MG63 (cell line): ENCODE measurements at regions not wholly inside any gene's neighbourhood (a gene's known extent, or its start where the extent isn't known, plus 50 kb on each side); places are given as distances from the start of the nearest gene placed in this dataset.
"Not testable (repeated sequence)": the region's sequence is repeated elsewhere in the genome, so short reads cannot be mapped to it uniquely, and the experiment has no call there.

Experiments used
- DNase-seq: peaks from one replicate; pipeline ENCODE4 v3.0.0-alpha.2; 2020
- H3K27me3 ChIP-seq: fragments of 250-450 bp; sonication (Bioruptor Pico); 2 replicates; pipeline ENCODE4 v1.5.1; 2020; ENCODE audit warnings: mild to moderate bottlenecking, moderate library complexity
- H3K36me3 ChIP-seq: fragments of 250-450 bp; sonication (Bioruptor Pico); 2 replicates; pipeline ENCODE4 v1.5.1; 2020; ENCODE audit warnings: mild to moderate bottlenecking, moderate library complexity
- H3K4me3 ChIP-seq: fragments of 250-450 bp; sonication (Bioruptor Pico); 2 replicates; pipeline ENCODE4 v1.5.1; 2020; ENCODE audit warnings: mild to moderate bottlenecking, moderate library complexity
- H3K9me3 ChIP-seq: fragments of 250-450 bp; sonication (Bioruptor Pico); 2 replicates; pipeline ENCODE4 v1.5.1; 2020; ENCODE audit warnings: mild to moderate bottlenecking, moderate library complexity

DNA sequence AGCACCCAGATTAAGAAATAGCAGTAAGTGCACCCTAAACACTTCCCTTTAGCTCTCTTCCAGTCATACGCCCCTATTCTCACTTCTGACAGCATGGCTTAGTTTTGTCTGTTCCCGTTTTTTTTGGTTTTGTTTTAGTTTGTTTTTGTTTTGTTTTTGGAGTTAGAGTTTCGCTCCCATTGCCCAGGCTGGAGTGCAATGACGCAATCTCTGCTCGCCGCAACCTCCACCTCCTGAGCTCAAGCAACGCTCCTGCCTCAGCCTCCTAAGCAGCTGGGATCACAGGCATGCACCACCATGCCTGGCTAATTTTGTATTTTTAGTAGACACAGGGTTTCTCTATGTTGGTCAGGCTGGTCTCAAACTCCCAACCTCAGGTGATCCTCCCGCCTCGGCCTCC lies 2067.7 kb downstream of the SUCLG1 start:
- H3K36me3 ChIP-seq = no peaks in the 10 kb centered on the region
- DNase-seq = no peak
- no peaks in the 10 kb centered on the region for H3K27me3 ChIP-seq
- H3K9me3 ChIP-seq = no peaks in the 10 kb centered on the region
- no peak overlapping the region for H3K4me3 ChIP-seq

GRCh38 chr2:82355622-82356021 lies 2051.1 kb upstream of the LRRTM1 start:
- no peak for DNase-seq
- no peak overlapping the region for H3K4me3 ChIP-seq
- no peaks in the 10 kb centered on the region for H3K36me3 ChIP-seq
- H3K27me3 ChIP-seq = no peaks in the 10 kb centered on the region
- H3K9me3 ChIP-seq = no peaks in the 10 kb centered on the region

GRCh38 chr2:82345910-82346309 lies 2041.4 kb upstream of the LRRTM1 start:
- DNase-seq = no peak
- Histone ChIP-seq H3K9me3 (no peaks in the 10 kb centered on the region), H3K27me3 (no peaks in the 10 kb centered on the region), H3K36me3 (no peaks in the 10 kb centered on the region), H3K4me3 (no peak overlapping the region)

- no peaks in the 10 kb centered on the region for H3K27me3 ChIP-seq
- DNase-seq = no peak
- no peaks in the 10 kb centered on the region for H3K9me3 ChIP-seq
- no peak overlapping the region for H3K4me3 ChIP-seq
- no peaks in the 10 kb centered on the region for H3K36me3 ChIP-seq
These were observed 2040.1 kb upstream of the LRRTM1 start for GRCh38 chr2:82344670-82345069.

- DNase-seq = no peak
- Histone ChIP-seq H3K27me3 (no peaks in the 10 kb centered on the region), H3K4me3 (no peak overlapping the region), H3K9me3 (no peaks in the 10 kb centered on the region), H3K36me3 (no peaks in the 10 kb centered on the region)
These were observed 2037.8 kb upstream of the LRRTM1 start for GRCh38 chr2:82342356-82342755.

- no peaks in the 10 kb centered on the region for H3K36me3 ChIP-seq
- no peaks in the 10 kb centered on the region for H3K9me3 ChIP-seq
- H3K4me3 ChIP-seq = no peak overlapping the region
- no peak for DNase-seq
- H3K27me3 ChIP-seq = no peaks in the 10 kb centered on the region
These were observed 2036.1 kb upstream of the LRRTM1 start for GRCh38 chr2:82340578-82341053.

DNA sequence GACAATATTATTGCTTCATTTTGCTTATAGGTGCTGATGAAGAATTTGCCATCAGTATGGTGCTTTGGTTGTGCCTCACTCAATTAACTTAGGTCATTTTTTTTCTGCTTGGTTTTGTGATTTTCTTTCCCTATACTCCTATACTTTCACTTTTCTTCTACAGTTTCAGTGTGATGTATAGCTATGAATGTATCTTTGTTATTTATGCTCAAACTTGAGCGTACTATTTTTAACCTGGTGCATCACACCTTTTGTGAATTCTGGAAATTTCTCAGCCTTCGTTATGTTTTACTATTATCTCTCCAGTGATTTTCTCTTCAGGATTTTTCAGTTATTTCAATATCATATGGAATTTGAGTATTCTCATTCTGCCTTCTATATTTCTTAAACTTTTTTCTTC lies 2035.3 kb upstream of the LRRTM1 start:
- Histone ChIP-seq H3K36me3 (no peaks in the 10 kb centered on the region), H3K9me3 (no peaks in the 10 kb centered on the region), H3K27me3 (no peaks in the 10 kb centered on the region), H3K4me3 (no peak overlapping the region)
- no peak for DNase-seq

DNA sequence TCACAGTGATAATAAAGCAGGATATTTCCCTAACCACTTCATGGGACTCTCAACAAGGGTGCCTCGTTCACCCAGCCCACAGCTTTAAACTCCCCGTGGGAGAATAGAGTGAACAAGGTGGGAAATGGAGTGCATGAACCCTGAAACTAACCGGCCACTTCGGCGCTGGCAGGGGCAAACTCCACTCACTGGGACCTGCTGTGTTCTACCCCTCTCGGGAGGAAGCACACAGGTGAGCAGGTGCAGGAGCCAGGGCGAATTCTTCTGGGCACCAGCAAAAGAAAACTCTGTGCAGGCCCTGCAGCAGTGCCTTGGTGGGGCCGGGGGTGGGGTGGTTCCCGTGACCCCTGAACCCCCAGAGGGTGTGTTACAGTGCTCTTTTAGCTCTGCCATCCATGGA lies 2029.1 kb upstream of the LRRTM1 start:
- Histone ChIP-seq H3K27me3 (no peaks in the 10 kb centered on the region), H3K9me3 (no peaks in the 10 kb centered on the region), H3K4me3 (no peak overlapping the region), H3K36me3 (no peaks in the 10 kb centered on the region)
- no peak for DNase-seq

- H3K4me3 ChIP-seq = no peak overlapping the region
- no peaks in the 10 kb centered on the region for H3K36me3 ChIP-seq
- no peaks in the 10 kb centered on the region for H3K9me3 ChIP-seq
- no peak for DNase-seq
- no peaks in the 10 kb centered on the region for H3K27me3 ChIP-seq
These were observed 2025.6 kb upstream of the LRRTM1 start for GRCh38 chr2:82330155-82330554.

- H3K9me3 ChIP-seq, H3K27me3 ChIP-seq, DNase-seq, H3K36me3 ChIP-seq, H3K4me3 ChIP-seq: not testable (repeated sequence)
These were observed 2021.7 kb upstream of the LRRTM1 start for GRCh38 chr2:82326180-82326767.

- no peaks in the 10 kb centered on the region for H3K9me3 ChIP-seq
- DNase-seq = no peak
- no peaks in the 10 kb centered on the region for H3K27me3 ChIP-seq
- no peak overlapping the region for H3K4me3 ChIP-seq
- no peaks in the 10 kb centered on the region for H3K36me3 ChIP-seq
These were observed 2015.7 kb upstream of the LRRTM1 start for GRCh38 chr2:82320296-82320695.

- no peak for DNase-seq
- no peaks in the 10 kb centered on the region for H3K9me3 ChIP-seq
- H3K4me3 ChIP-seq = no peak overlapping the region
- H3K27me3 ChIP-seq = no peaks in the 10 kb centered on the region
- H3K36me3 ChIP-seq = no peaks in the 10 kb centered on the region
These were observed 2012.5 kb upstream of the LRRTM1 start for GRCh38 chr2:82317012-82317411.

DNA sequence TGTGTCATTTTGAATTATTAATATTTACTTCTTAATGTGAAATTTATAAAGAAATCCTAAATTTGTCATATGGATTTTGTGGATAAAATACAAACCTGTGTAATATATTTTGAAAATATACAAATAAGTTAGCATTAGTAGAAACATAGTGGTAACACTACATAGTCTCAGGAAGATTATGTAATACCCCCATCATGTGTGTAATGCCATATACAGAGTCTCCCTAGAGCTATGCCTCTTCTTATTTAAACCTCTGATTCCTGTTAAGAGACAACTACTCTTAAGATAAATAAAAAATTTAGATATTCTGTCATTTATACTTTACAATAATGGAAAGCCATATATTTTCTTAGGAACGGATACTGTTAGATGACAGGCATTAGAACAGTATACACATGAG lies 2012.0 kb upstream of the LRRTM1 start:
- no peak for DNase-seq
- H3K27me3 ChIP-seq = no peaks in the 10 kb centered on the region
- no peak overlapping the region for H3K4me3 ChIP-seq
- no peaks in the 10 kb centered on the region for H3K9me3 ChIP-seq
- H3K36me3 ChIP-seq = no peaks in the 10 kb centered on the region

DNA sequence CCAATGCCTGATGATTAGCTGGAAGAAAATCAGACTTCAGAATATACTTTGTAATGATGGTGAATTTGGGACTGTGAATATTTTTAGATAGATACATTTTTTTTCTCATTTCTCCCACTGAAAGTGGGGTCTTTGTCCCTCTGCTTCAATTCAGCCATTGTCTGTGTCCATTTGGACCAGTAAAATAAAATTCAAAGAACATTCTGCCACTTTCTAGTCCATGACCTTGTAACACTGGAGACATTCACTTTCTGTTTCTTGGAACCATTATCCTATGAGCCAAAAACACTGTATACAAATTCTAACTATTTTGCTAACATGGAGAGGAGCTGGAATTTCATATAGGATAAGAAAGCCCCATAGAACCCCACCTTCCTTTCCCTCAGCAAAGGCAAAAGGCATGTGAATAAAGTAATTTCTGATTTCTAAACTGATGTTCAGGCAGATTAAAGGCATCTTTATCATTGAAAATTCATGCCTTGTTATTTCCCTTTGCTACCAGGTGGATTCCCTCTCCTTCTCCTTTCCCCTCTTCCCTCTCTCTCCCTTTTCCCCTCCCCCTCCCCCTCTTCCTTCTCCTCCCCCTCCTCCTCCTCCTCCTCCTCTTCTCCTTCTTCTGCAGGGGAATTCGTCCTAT lies 2010.4 kb upstream of the LRRTM1 start:
- DNase-seq = no peak
- no peak overlapping the region for H3K4me3 ChIP-seq
- H3K36me3 ChIP-seq = no peaks in the 10 kb centered on the region
- H3K27me3 ChIP-seq = no peaks in the 10 kb centered on the region
- H3K9me3 ChIP-seq = no peaks in the 10 kb centered on the region

GRCh38 chr2:82307511-82307910 lies 2003.0 kb upstream of the LRRTM1 start:
- no peaks in the 10 kb centered on the region for H3K9me3 ChIP-seq
- no peaks in the 10 kb centered on the region for H3K36me3 ChIP-seq
- DNase-seq = no peak
- H3K4me3 ChIP-seq = no peak overlapping the region
- no peaks in the 10 kb centered on the region for H3K27me3 ChIP-seq

DNA sequence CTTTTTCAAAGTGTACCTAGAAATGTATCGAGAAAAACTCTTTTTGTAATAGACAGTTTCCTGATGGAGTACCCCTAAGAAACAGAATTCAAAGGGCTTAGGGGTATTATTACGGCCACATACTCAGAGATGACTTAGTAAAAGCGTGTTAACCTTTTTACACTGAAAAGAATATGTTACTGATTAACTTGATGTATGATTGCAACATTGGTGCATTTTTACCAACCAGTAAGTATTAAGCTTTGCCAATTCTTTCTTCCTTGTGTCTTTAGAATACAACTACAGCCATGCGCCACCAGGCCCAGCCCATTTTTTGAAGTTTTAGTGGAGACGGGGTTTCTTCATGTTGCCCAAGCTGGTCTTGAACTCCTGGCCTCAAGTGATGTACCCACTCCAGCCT lies 1997.0 kb upstream of the LRRTM1 start:
- no peaks in the 10 kb centered on the region for H3K9me3 ChIP-seq
- no peaks in the 10 kb centered on the region for H3K27me3 ChIP-seq
- no peak for DNase-seq
- no peaks in the 10 kb centered on the region for H3K36me3 ChIP-seq
- H3K4me3 ChIP-seq = no peak overlapping the region

DNA sequence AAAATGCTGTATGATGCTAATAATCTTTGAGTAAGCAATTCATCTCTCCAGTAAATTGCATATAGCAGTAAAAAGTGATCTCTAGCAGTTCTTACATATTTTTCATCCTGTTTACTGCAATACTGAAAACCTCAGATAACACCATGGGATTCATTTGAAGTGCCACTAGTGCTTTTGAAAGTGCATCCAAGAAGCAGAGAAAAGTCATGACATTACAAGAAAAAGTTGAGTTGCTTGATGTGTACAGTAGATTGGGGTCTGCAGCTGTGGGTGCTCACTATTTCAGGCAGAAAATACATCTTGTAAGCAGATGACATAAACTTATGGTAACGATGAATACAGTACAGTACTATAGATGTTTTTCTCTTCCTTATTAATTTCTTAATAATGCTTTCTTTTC lies 1984.9 kb upstream of the LRRTM1 start:
- DNase-seq = no peak
- H3K4me3 ChIP-seq = no peak overlapping the region
- no peaks in the 10 kb centered on the region for H3K9me3 ChIP-seq
- no peaks in the 10 kb centered on the region for H3K36me3 ChIP-seq
- no peaks in the 10 kb centered on the region for H3K27me3 ChIP-seq

- DNase-seq = no peak
- Histone ChIP-seq H3K9me3 (no peaks in the 10 kb centered on the region), H3K27me3 (no peaks in the 10 kb centered on the region), H3K4me3 (no peak overlapping the region), H3K36me3 (no peaks in the 10 kb centered on the region)
These were observed 1978.5 kb upstream of the LRRTM1 start for GRCh38 chr2:82283075-82283474.
